Activated CD4-positive, alpha-beta T cell treated with anti-CD3 and anti-CD28 coated beads, Interleukin-2, amount 10 ng/mL, durations not matched to agents 7 days and 5 days (primary cell): ENCODE measurements at regions not wholly inside any gene's neighbourhood (a gene's known extent, or its start where the extent isn't known, plus 50 kb on each side); places are given as distances from the start of the nearest gene placed in this dataset.

Experiments
- CTCF ChIA-PET: fragments of 350-600 bp; sonication (Branson Sonifier 250); formaldehyde crosslinking; loops from one replicate; lab custom pipeline; 2021; ENCODE audit warnings: antibody characterized with exemption; lab: Charles Lee
- POLR2A ChIA-PET: fragments of 350-600 bp; sonication (Branson Sonifier 250); formaldehyde crosslinking; loops from one replicate; lab custom pipeline; 2021; ENCODE audit warnings: antibody characterized with exemption; lab: Charles Lee
- DNase-seq: peaks from one replicate; pipeline ENCODE4 v3.0.0-alpha.2; 2020
- H3K27ac Mint-ChIP-seq: one replicate; pipeline ENCODE4 v1.8.0; 2021; ENCODE audit warnings: mild to moderate bottlenecking, moderate library complexity, mixed read lengths
- H3K27me3 Mint-ChIP-seq: one replicate; pipeline ENCODE4 v1.8.0; 2021; ENCODE audit warnings: mixed read lengths
- H3K36me3 Mint-ChIP-seq: one replicate; pipeline ENCODE4 v1.8.0; 2021; ENCODE audit warnings: low read depth, mixed read lengths
- H3K4me1 Mint-ChIP-seq: one replicate; pipeline ENCODE4 v1.8.0; 2021; ENCODE audit warnings: mixed read lengths
- H3K4me3 Mint-ChIP-seq: one replicate; pipeline ENCODE4 v1.8.0; 2021; ENCODE audit warnings: mild to moderate bottlenecking, moderate library complexity, mixed read lengths
- H3K9me3 Mint-ChIP-seq: one replicate; pipeline ENCODE4 v1.8.0; 2021; ENCODE audit warnings: mixed read lengths

DNA sequence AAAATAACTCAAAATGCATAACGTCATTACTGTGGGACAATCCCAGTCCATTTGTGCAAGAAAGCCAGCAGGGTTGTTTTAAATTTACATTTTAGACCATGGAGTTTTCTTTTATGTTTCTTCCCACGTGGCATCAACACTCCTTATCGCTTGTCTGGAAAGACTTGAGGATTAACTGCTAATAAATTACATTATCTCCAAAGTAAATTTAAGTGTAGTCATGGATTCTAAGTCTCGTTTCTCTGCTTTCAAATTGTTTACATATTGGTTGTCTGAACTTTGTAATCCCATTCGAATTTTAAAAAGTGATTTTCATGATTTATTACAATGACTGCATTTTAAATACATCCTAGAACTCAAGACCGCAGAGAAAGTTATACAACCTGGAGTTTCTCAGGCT, 119.3 kb upstream of the ADAMTS5 start:
- CTCF ChIA-PET = no interaction called here
- H3K4me3 Mint-ChIP-seq = no peak overlapping the region
- no peaks in the 10 kb centered on the region for H3K4me1 Mint-ChIP-seq
- POLR2A ChIA-PET = no interaction called here
- peaks cover 9% of the 10 kb centered on the region for H3K9me3 Mint-ChIP-seq
- H3K36me3 Mint-ChIP-seq = no peaks in the 10 kb centered on the region
- H3K27me3 Mint-ChIP-seq = no peaks in the 10 kb centered on the region
- DNase-seq = no peak
- H3K27ac Mint-ChIP-seq = no peak overlapping the region

DNA sequence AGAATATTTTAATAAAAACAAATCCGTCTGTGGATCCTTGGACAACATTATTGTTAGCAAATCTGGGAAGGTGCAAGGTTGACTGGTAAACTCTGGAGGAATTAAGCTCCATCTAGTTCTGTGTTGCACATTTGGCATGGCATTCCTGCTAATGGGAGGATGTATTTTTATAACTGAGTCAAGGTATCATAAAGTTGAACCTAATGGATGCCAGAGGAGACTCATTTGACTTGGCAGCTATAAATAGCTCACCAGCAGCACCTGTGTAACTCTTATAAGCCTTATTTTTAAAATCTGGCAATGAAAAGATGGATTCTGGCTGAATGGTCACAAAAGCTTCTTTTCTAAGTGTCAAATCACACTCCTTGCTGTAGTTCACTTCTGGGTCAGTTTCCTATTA, 118.5 kb upstream of the ADAMTS5 start:
- no peaks in the 10 kb centered on the region for H3K27me3 Mint-ChIP-seq
- peaks cover 15% of the 10 kb centered on the region for H3K9me3 Mint-ChIP-seq
- H3K27ac Mint-ChIP-seq = no peak overlapping the region
- ChIA-PET CTCF (no interaction called here), POLR2A (no interaction called here)
- H3K4me3 Mint-ChIP-seq = no peak overlapping the region
- no peaks in the 10 kb centered on the region for H3K4me1 Mint-ChIP-seq
- DNase-seq = no peak
- no peaks in the 10 kb centered on the region for H3K36me3 Mint-ChIP-seq

DNA sequence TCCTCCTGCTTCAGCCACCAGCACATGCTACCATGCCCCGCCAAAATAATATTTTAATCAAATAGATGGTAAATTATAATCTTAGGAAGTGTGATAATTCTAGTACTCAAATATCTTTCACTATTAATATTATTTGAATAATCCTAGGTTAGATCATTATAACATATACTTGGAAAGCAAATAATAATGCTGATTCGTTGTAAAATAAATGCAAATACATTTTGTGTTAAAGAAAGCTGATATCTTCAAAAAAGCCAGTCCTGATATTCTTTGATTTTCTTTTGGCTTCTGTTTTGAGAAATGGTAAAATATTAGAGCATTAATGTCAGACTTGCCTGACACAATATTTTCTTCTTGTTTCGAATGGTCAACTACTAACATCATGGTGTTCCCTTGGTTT, 116.3 kb upstream of the ADAMTS5 start:
- no peaks in the 10 kb centered on the region for H3K36me3 Mint-ChIP-seq
- ChIA-PET CTCF (no interaction called here), POLR2A (no interaction called here)
- H3K4me3 Mint-ChIP-seq = no peak overlapping the region
- peaks cover 8% of the 10 kb centered on the region for H3K9me3 Mint-ChIP-seq
- no peak for DNase-seq
- H3K27ac Mint-ChIP-seq = no peak overlapping the region
- H3K4me1 Mint-ChIP-seq = no peaks in the 10 kb centered on the region
- no peaks in the 10 kb centered on the region for H3K27me3 Mint-ChIP-seq

DNA sequence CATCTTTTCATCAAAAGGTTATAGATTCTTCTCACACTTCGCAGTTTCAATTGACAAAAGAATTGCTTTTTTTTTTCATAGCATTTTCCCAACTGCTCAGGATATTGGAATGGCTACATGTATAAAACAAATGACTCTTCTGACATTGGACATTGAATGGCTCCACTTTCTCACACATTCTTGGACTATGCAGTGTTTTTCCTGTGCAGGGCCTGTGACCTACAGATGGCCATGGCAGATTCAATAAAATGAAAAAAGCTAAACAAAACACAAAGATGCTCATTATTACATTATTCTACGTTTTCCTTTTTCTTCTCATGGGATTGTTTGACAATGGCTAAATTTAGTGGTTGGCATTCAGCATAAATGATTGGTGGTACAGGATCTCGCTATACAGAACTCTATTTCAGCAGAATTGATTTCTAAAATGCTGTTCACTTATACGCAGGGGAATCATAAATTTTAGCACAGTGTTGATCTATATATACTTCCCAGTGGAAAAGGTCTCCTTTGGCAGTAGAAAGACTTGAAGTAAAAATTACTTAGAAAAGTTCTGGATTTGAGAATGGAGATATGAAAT, 115.6 kb upstream of the ADAMTS5 start:
- POLR2A ChIA-PET = no interaction called here
- no peaks in the 10 kb centered on the region for H3K4me1 Mint-ChIP-seq
- H3K36me3 Mint-ChIP-seq = no peaks in the 10 kb centered on the region
- H3K27ac Mint-ChIP-seq = no peak overlapping the region
- CTCF ChIA-PET = no interaction called here
- H3K27me3 Mint-ChIP-seq = no peaks in the 10 kb centered on the region
- peaks cover 6% of the 10 kb centered on the region for H3K9me3 Mint-ChIP-seq
- DNase-seq = no peak
- no peak overlapping the region for H3K4me3 Mint-ChIP-seq

DNA sequence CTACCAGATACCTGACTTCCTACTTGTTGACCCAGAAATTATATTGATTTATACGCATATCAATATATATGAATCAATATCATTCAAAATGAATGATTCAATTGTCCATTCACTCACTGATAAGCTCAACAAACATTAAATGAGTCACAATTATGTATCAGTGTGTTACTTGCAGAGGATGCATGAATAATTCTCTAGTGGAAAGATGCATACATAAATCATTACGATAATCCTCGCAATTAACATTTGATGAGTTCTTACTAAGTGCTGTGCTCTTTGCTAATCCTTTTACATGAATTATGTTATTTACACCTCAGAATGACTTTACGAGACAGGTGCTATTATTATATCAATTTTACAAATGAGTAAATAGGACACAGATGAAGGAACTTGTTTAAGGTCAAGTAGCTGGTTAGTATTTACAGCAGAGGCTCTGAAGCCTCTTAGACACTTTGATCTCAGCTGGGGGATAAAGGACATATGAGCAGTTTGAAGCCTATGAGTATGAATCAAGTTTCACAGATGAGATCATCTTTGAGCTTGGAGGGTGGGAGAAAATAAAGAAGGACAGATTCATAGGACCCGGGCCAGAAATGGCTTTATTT, 112.8 kb upstream of the ADAMTS5 start:
- no peak for DNase-seq
- no peaks in the 10 kb centered on the region for H3K36me3 Mint-ChIP-seq
- H3K27me3 Mint-ChIP-seq = no peaks in the 10 kb centered on the region
- H3K27ac Mint-ChIP-seq = no peak overlapping the region
- no peaks in the 10 kb centered on the region for H3K4me1 Mint-ChIP-seq
- ChIA-PET CTCF (no interaction called here), POLR2A (no interaction called here)
- H3K9me3 Mint-ChIP-seq = peaks cover 6% of the 10 kb centered on the region
- H3K4me3 Mint-ChIP-seq = no peak overlapping the region

DNA sequence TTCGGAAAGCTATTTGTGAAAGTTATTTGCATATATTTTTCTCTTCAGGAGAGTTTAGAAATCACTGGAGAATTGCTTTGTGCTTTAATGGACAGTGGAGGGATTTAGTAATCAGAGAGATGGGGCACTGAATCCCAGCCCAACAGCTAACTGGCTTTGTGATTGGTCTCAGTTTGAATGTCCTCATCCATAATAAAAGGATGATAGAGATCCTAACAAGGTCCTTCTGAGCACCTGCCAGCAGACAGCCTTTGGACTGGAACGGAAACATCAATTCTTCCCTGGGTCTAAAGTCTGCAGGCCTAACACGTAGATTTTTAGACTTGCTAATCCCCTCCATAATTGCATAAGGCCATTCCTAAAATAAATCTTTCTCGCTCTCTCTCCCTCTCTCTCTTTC, 112.0 kb upstream of the ADAMTS5 start:
- POLR2A ChIA-PET = no interaction called here
- no peaks in the 10 kb centered on the region for H3K27me3 Mint-ChIP-seq

DNA sequence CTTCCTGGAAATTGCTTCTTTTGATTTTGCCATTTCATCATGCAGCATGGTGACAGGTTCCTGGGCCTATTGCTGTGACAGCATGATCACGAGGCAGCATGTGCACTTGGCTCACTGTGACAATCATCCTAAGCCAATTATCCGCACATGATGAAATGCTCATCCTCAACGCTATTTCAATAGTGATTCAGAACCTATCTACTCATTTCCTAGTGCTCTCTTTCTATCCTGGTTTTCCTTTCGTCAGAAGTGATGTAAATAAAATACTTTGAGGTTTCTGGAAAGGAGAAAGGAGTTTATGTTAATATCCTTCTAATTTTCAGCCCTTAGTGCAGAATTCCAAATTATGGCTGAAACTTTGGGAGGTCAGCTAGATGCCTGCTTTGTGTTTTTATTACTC, 110.6 kb upstream of the ADAMTS5 start:
- no peak for DNase-seq
- no peaks in the 10 kb centered on the region for H3K36me3 Mint-ChIP-seq
- no peaks in the 10 kb centered on the region for H3K4me1 Mint-ChIP-seq
- peaks cover 6% of the 10 kb centered on the region for H3K9me3 Mint-ChIP-seq
- ChIA-PET CTCF (no interaction called here), POLR2A (no interaction called here)
- no peak overlapping the region for H3K4me3 Mint-ChIP-seq
- H3K27me3 Mint-ChIP-seq = no peaks in the 10 kb centered on the region
- no peak overlapping the region for H3K27ac Mint-ChIP-seq

More for the DNA sequence above, 112.0 kb upstream of the ADAMTS5 start:
- H3K27ac Mint-ChIP-seq = no peak overlapping the region
- no peaks in the 10 kb centered on the region for H3K4me1 Mint-ChIP-seq
- CTCF ChIA-PET = no interaction called here
- H3K4me3 Mint-ChIP-seq = no peak overlapping the region
- H3K36me3 Mint-ChIP-seq = no peaks in the 10 kb centered on the region
- H3K9me3 Mint-ChIP-seq = peaks cover 6% of the 10 kb centered on the region
- no peak for DNase-seq

DNA sequence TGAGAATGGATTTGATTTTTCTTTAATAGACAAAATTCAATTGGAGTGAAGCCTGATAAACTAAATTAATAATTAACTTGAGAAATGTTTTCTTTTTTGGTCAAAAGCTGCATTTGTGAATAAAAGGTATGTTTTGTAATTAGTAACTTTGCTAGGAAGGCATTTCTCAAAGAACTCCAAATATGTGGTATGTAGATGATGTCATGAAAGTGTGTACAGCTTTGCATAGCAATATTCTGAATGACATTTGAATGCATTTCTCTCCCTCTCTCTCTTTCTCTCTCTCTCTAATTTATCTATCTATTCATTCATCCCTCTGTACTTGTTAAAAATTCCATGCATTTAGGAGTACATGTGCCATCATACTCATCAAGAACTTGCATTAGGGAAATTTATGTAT, 109.1 kb upstream of the ADAMTS5 start:
- POLR2A ChIA-PET = no interaction called here
- DNase-seq = no peak

DNA sequence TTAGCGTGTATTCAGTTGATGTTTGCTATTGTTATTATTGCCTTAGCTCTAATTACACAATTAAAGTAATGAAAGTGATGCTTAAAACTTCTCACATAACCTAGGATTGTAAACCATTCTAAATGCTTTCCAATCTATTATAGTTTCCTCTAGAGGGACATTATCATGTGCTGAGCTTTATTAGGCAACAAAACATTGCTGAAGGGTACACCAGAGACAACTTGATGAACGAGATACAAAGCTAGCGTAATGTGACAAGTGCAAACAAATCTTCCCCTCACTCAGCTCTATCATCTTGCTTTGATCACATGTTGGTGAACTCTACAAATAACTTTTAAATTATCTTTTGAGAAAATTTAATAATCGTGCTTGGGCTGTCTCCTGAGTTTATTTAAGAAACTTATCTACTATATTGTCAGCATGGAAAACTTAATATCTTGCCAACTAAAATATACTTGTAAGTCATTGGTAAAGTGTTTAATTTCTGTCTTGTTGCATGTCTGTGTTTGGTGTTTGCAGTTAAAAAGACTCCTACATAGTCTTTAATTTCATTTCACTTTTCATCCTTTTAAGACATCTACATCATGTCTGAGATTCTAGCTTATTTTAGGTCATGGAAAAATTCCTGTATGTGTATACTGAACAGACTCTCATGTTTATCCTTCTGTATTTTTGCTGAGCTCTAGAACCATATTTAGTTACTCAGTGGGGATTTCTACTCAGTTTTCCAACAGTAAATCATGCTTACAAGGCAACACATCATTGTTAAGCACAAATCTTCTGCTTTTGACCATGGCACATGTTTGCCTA, 104.2 kb upstream of the ADAMTS5 start:
- no peak for DNase-seq
- Mint-ChIP-seq H3K27me3 (no peaks in the 10 kb centered on the region), H3K4me1 (no peaks in the 10 kb centered on the region), H3K36me3 (no peaks in the 10 kb centered on the region), H3K9me3 (no peaks in the 10 kb centered on the region), H3K27ac (no peak overlapping the region), H3K4me3 (no peak overlapping the region)
- CTCF ChIA-PET = no interaction called here
- POLR2A ChIA-PET = no interaction called here

More for the DNA sequence above, 109.1 kb upstream of the ADAMTS5 start:
- Mint-ChIP-seq H3K9me3 (peaks cover 6% of the 10 kb centered on the region), H3K4me1 (no peaks in the 10 kb centered on the region), H3K27me3 (no peaks in the 10 kb centered on the region), H3K27ac (no peak overlapping the region), H3K36me3 (no peaks in the 10 kb centered on the region), H3K4me3 (no peak overlapping the region)
- CTCF ChIA-PET = no interaction called here

DNA sequence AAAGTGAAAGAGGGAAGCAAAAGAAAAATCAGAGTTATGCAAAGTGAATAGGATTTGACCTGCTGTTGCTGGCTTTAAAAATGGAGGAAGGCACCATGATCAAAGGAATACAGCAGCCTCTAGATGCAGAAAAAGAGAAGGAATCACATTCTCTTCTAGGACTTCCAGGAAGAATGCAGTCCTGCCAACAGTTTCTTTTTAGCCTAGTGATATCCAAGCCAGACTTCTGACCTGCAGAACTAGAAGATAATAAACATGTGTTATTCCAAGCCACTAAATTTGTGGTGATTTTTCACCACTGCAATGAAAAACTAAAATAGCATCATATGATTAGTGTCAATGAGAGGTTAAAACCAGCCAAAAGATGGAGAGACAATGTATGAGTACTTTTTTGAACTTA, 101.9 kb upstream of the ADAMTS5 start:
- Mint-ChIP-seq H3K9me3 (peaks cover 2% of the 10 kb centered on the region), H3K27me3 (no peaks in the 10 kb centered on the region), H3K27ac (no peak overlapping the region), H3K4me3 (no peak overlapping the region), H3K36me3 (no peaks in the 10 kb centered on the region), H3K4me1 (no peaks in the 10 kb centered on the region)
- DNase-seq = no peak
- ChIA-PET CTCF (no interaction called here), POLR2A (no interaction called here)

DNA sequence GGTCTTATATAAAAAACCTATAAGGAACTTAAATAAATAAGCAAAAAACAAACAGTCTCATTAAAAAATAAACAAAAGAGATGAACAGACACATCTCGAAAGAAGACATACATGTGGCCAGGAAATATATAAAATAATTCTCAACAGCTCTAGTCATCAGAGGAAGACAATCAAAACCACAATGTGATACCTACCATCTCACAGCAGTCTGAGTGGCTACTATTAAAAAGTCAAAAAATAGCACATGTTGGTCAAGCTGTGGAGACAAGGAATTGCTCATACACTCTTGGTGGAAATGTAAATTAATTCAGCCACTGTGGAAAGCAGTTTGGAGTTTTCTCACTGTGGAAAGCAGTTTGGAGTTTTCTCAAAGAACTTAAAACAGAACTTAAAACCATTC, 100.3 kb upstream of the ADAMTS5 start:
- peaks cover 5% of the 10 kb centered on the region for H3K9me3 Mint-ChIP-seq
- H3K36me3 Mint-ChIP-seq = no peaks in the 10 kb centered on the region
- DNase-seq = no peak
- POLR2A ChIA-PET = no interaction called here
- CTCF ChIA-PET = no interaction called here
- no peak overlapping the region for H3K27ac Mint-ChIP-seq
- no peaks in the 10 kb centered on the region for H3K4me1 Mint-ChIP-seq
- H3K4me3 Mint-ChIP-seq = no peak overlapping the region
- H3K27me3 Mint-ChIP-seq = no peaks in the 10 kb centered on the region

DNA sequence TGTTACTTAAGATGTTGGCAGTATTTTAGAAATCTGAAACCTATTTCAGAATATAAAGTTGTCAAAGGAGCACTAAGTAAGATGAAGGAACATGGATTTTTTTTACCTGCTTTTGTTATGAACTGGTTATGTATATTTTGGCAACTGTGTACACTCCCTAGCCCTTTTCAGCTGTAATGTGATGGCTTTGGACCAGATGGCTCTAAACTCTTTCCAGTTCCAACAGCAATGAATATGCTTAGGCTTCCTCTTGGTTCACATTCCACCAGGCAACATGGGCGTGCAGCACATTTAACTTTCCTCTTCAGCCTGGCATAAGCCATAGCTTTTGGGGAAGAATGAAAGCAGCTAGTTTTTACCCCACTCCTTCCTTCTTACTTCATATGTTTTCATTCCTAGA, 95.6 kb upstream of the ADAMTS5 start:
- no peaks in the 10 kb centered on the region for H3K36me3 Mint-ChIP-seq
- peaks cover 7% of the 10 kb centered on the region for H3K9me3 Mint-ChIP-seq
- ChIA-PET POLR2A (no interaction called here), CTCF (no interaction called here)
- no peak overlapping the region for H3K4me3 Mint-ChIP-seq
- DNase-seq = no peak
- no peaks in the 10 kb centered on the region for H3K27me3 Mint-ChIP-seq
- H3K27ac Mint-ChIP-seq = no peak overlapping the region
- no peaks in the 10 kb centered on the region for H3K4me1 Mint-ChIP-seq

DNA sequence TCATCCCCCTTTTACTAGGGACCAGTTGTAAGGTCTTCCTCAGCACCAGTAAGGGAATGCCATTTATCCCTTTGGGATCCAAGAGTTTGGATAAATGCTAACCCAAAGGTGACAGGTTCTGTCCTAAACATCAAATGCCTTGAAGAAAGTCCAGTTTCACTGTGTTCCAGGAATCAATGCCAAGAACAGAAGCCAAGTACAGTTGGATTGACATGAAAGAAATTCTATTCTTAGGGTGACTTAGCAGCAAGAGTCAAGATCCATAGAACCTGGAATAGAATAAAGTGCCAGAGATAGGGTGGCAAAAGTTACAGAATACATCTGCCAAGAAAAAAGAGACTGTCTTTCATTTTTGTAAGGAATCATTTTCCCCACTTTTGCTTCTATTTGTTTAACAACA, 94.9 kb upstream of the ADAMTS5 start:
- Mint-ChIP-seq H3K27me3 (no peaks in the 10 kb centered on the region), H3K4me1 (no peaks in the 10 kb centered on the region), H3K9me3 (peaks cover 7% of the 10 kb centered on the region), H3K4me3 (no peak overlapping the region), H3K36me3 (no peaks in the 10 kb centered on the region), H3K27ac (no peak overlapping the region)
- ChIA-PET POLR2A (no interaction called here), CTCF (no interaction called here)
- no peak for DNase-seq
